ENCODE measurements at regions not wholly inside any gene's neighbourhood (a gene's known extent, or its start where the extent isn't known, plus 50 kb on each side); places are given as distances from the start of the nearest gene placed in this dataset.

GRCh38 chr7:98679741-98680140 lies 62.7 kb downstream of the NPTX2 start:
- DNase-seq, result no peak

DNA sequence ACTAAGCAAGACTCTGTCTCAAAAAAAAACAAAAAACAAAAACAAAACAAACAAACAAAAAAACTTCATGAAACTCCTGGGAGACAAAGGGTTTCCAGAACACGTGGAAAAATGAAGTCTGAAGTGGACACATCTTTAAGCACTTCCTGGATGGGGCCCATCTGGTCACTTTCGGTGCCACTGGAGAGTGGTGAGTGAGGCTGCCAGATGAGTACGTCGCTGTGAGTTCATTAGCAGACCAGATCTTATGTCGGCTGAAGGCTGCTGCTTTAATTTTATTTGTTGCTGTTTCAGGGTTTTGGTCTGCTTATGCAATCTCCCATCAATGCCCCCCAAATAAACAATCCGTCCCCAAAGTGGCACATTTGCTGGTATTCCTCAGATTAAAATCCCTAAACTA lies 64.4 kb downstream of the NPTX2 start:
- DNase-seq, result no peak

DNA sequence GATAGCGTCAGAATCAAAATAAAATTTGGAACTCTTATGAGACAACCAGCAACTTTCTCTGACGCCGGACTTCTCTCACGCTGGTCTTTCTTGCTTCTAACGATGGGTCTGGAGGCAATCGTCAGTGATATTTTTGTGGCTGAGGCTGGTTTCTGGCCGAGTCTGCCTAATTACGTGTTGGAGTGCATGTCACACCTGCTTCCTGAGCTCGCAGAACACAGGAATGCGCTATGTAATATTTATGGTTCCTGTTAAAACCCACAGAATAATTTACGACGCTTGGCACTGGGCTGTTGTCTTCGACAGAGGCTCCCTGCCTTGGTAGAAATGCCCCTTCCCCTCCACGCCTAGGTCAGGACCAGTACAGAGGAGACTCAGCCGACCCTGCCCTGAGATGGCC lies 64.9 kb downstream of the NPTX2 start:
- DNase-seq, result no peak

GRCh38 chr7:98683514-98683913 lies 66.4 kb downstream of the NPTX2 start:
- no peak for DNase-seq

DNA sequence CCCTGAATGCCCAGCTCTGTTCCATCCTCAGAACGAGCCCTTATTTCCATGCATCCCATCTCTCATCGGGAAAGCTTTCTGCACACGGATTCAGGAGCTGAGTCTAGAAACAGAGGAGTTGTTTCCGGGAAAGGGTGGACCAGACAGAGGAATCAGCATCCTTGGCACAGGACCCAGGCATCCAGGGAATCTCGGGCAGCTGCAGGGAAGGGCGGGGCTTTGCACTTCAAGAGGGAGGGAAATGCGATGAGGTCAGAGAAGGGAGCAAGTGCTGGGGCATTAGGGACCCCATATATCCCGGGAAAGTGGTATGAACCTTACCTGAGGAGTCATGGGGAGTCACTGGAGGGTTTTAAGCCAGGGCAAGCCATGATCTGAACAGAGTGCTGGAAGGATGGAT lies 68.5 kb downstream of the NPTX2 start:
- DNase-seq, result no peak

DNA sequence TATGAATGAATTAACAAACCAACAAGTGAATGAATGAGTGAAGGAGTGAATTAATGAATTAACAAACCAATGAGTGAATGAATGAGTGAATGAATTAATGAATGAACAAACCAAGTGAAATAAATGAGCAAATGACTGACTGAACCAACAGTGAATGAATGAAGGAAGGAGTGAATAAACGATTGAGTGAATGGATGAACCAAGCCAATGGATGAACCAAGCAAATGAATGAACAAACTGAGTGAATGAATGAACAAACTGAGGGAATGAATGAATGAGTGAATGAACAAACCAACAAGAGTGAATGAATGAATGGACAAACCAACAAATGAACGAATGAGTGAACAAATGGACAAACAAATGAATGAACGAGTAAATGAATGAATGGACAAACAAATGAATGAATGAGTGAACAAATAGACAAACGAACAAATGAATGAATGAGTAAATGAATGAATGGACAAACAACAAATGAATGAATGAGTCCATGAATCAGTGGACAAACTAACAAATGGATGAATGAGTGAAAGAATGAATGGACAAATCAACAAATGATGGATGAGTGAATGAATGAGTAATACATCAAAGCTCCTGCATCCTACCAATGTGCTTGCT lies 69.5 kb downstream of the NPTX2 start:
- DNase-seq, result no peak

- DNase-seq, result peak; percentile 53
Observed at GRCh38 chr7:98687111-98687751, 70.1 kb downstream of the NPTX2 start.

DNA sequence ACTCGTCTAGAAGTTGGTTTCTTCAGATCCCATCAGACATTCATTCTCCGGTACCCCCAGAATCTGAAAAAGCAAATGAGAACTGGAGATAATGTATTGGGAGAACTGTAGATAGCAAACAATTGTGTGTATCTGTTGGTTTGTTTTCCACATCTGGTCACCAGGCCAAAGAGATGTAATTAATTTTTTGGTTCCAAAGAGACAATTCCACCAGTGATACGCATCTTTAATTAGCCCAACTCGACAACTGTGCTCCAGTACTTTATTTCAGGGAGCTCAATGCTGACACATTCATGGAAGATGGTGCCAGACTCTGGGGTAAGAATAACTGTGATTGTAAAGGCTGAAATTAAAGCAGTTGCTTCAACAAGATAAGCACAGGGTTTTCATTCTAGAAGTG lies 74.5 kb downstream of the NPTX2 start:
- no peak for DNase-seq

DNA sequence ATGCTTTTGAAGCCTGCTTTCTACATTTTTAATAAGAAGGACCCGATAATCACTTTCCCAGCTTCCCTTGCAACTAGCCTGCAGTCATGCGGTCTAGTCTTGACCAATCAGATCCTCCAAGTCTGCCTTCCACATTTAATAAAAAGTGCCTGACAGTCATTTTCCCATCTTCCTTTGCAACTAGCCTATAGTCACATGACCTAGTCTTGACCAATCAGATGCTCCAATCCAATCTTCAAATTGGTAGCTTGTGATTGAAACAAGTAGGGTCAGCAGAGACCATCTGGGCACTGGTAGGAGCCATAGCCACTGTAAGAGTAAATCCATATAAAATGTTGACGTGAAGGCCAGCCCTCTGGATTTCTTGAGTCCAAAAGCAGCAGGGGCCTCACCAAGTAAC lies 80.0 kb downstream of the NPTX2 start:
- DNase-seq, result no peak

DNA sequence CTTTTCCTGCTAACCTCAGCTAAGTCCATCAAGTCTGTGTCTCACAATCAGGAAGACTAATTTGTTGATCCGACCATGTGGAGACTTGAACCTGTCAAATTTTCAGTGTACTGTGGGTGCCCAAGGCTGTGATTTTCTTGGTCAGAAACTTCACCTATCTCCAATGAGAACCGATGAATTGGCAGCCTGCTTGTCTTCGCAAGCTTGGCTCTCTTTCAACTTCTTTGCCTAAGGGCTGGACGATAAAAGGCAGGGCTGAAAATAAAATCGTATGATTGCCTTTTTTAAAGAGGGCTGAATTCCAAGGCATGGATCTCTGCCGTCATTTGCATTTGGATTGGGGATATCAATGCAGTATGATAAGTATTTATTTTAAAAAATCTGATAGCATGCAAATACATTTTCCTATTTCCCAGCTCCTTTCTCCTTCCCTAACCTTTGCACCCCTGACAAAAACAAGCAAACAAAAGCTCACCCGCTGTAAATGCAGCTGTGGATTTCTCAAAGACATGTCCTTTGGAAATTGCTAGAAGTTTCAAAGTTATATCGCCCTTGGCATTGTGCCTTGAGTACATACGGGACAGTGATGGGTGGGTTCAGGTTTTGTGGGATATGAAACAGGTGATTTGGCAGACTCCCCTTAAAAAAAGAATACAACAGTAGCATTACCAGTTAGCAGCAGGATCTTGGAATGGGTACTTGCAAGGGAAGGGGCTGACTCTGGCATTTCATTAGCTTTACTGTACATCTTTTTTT lies 80.6 kb downstream of the NPTX2 start:
- no peak for DNase-seq

- no peak for DNase-seq
Observed at GRCh38 chr7:98698976-98699375, 81.9 kb downstream of the NPTX2 start.

DNA sequence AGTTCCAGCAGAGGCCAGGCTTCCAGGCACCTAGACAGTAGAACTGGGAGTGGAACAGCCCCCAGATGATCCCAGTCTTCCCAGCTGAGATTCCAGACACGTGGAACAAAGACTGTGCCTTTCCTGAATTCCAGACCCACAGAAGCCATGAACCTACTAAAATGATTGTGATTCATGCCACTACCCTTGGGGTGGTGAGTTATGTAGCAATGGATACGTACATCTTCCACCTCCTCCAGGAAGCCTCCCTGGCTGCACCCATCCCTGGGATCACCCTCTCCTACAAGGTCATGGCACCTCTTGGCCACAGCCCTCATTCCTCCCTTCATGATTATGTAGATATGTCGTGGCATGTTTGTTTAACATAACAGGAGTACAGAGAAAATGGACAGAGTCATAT lies 83.4 kb downstream of the NPTX2 start:
- DNase-seq, result no peak

GRCh38 chr7:98701372-98701771 lies 84.3 kb downstream of the NPTX2 start:
- DNase-seq, result no peak

- DNase-seq, result no peak
Observed at GRCh38 chr7:98702021-98702420, 84.9 kb downstream of the NPTX2 start.

GRCh38 chr7:98703916-98704315 lies 86.8 kb downstream of the NPTX2 start:
- DNase-seq, result no peak

DNA sequence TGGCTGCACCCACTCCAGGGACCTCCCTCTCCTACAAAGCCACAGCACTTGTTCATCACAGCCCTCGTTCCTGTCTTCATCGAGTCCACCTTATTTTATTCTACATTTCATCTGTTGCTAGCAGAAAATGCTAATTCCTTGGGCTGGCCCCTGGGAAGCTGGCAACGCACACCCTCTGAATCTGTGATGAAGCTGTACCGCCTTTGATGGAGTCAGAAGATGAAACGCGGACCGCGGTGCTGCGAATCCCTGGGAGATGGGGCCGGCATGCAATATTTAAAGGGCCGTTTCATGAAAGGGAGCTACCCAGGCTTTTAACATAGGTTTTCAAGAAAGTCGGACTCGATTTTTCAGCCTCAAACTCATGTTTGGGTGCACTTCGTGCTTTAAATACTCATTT lies 88.5 kb downstream of the NPTX2 start:
- no peak for DNase-seq

GRCh38 chr7:98707076-98707475 lies 90.0 kb downstream of the NPTX2 start:
- DNase-seq, result no peak

DNA sequence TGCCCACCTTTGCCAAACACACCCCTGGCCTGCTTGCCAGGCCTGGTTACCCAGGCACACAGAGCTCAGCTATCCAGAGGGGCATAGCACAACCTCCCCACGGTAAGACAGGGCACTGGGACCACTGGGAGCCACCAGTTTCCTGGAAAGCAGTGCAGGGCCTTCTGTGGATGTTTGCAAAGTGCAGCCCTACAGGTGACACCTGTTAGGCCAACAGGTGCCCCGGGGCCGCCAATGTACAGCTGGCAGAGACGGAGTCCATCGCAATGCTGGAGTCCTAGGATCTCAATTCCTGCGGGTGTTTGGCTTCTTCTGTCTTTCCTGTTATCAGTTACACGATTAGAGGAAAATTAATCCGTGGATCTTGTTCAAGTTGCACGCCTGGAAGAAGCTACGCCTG lies 94.9 kb downstream of the NPTX2 start:
- no peak for DNase-seq

GRCh38 chr7:98713165-98713810 lies 96.2 kb downstream of the NPTX2 start:
- no peak for DNase-seq

- no peak for DNase-seq
Observed at GRCh38 chr7:98719396-98719795, 102.3 kb downstream of the NPTX2 start.

DNA sequence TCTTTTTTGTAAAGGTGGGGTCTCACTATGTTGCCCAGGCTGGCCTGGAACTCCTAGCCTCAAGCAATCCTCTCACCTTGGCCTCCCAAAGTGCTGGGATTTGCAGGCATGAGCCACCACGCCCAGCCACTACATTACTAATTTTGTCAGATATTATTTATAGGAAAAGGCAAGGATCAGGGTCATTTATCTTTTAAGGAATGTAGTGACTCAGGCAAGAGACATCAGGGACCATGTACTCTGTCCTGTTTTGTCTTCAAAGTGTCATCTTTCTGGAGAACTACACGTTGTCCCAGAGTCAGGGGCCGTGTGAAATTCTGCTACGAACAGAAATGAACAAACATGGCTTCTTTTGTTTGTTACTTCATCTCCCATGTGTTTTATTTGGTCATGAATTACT lies 105.3 kb downstream of the NPTX2 start:
- no peak for DNase-seq

GRCh38 chr7:98724591-98724990 lies 107.5 kb downstream of the NPTX2 start:
- DNase-seq, result no peak

DNA sequence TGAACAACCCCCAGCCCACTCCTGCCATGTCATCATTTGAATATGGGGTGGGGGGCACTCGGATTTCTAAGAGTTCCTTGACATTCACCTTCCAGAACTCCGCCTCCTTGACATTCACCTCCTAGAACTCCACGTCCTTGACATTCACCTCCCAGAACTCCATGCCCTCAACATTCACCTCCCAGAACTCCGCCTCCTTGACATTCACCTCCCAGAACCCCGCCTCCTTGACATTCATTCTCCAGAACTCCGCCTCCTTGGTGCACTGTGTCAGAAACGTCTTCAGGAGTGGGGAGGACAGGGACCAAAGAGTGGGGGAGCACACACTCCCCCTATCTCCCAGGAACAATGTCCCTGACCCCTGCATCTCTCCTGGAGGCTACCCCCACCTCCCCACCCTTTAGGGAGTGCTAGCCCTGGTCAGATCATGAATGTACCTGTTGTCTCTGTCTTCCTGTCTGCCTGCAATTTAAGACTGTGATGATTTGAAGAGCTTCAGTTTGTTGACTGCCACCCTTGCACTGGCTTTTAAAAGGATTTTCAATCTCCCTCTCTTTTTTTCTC lies 110.1 kb downstream of the NPTX2 start:
- DNase-seq, result no peak

DNA sequence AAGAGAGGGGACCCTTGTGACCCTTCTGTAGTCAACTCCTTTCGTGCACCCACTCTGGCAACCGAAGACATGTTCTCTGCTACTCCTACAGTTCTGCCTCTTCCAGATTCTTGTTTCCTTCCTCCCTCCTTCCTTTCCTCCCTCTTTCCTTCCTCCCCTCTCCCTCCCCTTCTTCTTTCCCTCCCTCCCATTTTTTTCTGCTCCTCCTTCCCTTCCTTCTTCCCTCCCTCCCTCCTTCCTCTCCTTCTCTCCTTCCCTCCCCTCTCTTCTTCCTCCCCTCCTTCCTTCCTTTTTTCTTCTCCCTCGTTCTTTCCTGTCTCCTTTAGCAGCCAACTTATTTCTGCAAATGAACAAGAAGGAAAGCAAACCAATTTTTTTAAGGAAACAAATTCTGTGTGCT lies 111.5 kb downstream of the NPTX2 start:
- DNase-seq, result no peak

All from eye (tissue), 1 donor.